ENCODE measurements at regions not wholly inside any gene's neighbourhood (a gene's known extent, or its start where the extent isn't known, plus 50 kb on each side); places are given as distances from the start of the nearest gene placed in this dataset.
A peak's percentile ranks its signal among the peaks of the same experiment; 100 is the strongest.

GRCh38 chr9:17900606-17901005 lies 321.7 kb downstream of the SH3GL2 start:
- Histone ChIP-seq H3K4me1 (ENCODE audit: insufficient read depth, low read length) (no peaks in the 10 kb centered on the region), H3K27ac (ENCODE audit: low read depth, low read length) (no peak overlapping the region), H3K36me3 (ENCODE audit: insufficient read depth, low read length) (no peaks in the 10 kb centered on the region), H3K9ac (ENCODE audit: low read length) (no peak overlapping the region), H3K27me3 (ENCODE audit: control insufficient read depth in 1 of 2, insufficient read depth in 2 of 2, low read length in 2 of 2) (peaks cover 0 to 3% of the 10 kb centered on the region in 2 donors), H3K4me3 (ENCODE audit: low read depth in 1 of 2, low read length in 2 of 2) (no peak overlapping the region), H3K9me3 (ENCODE audit: low read length) (no peaks in the 10 kb centered on the region)

- H3K9ac ChIP-seq (ENCODE audit: low read length) = no peak overlapping the region
- no peaks in the 10 kb centered on the region for H3K36me3 ChIP-seq (ENCODE audit: insufficient read depth, low read length)
- H3K9me3 ChIP-seq (ENCODE audit: low read length) = no peaks in the 10 kb centered on the region
- H3K4me1 ChIP-seq (ENCODE audit: insufficient read depth, low read length) = no peaks in the 10 kb centered on the region
- no peak overlapping the region for H3K27ac ChIP-seq (ENCODE audit: low read depth, low read length)
- peaks cover 0 to 17% of the 10 kb centered on the region in 2 donors for H3K27me3 ChIP-seq (ENCODE audit: control insufficient read depth in 1 of 2, insufficient read depth in 2 of 2, low read length in 2 of 2)
- peak overlapping the region in 1 of 2 donors; percentile 50 for H3K4me3 ChIP-seq (ENCODE audit: low read depth in 1 of 2, low read length in 2 of 2)
Observed at GRCh38 chr9:17905366-17905765, 326.5 kb downstream of the SH3GL2 start.

- no peaks in the 10 kb centered on the region for H3K4me1 ChIP-seq (ENCODE audit: insufficient read depth, low read length)
- H3K36me3 ChIP-seq (ENCODE audit: insufficient read depth, low read length) = no peaks in the 10 kb centered on the region
- H3K27ac ChIP-seq (ENCODE audit: low read depth, low read length) = no peak overlapping the region
- H3K4me3 ChIP-seq (ENCODE audit: low read depth in 1 of 2, low read length in 2 of 2) = peak overlapping the region; percentile 50 to 53
- peaks cover 0 to 17% of the 10 kb centered on the region in 2 donors for H3K27me3 ChIP-seq (ENCODE audit: control insufficient read depth in 1 of 2, insufficient read depth in 2 of 2, low read length in 2 of 2)
- no peaks in the 10 kb centered on the region for H3K9me3 ChIP-seq (ENCODE audit: low read length)
- no peak overlapping the region for H3K9ac ChIP-seq (ENCODE audit: low read length)
Observed at GRCh38 chr9:17905781-17906175, 326.9 kb downstream of the SH3GL2 start.

- Histone ChIP-seq H3K36me3 (ENCODE audit: insufficient read depth, low read length) (no peaks in the 10 kb centered on the region), H3K9me3 (ENCODE audit: low read length) (no peaks in the 10 kb centered on the region), H3K4me3 (ENCODE audit: low read depth in 1 of 2, low read length in 2 of 2) (peak overlapping the region; percentile 50 to 53), H3K4me1 (ENCODE audit: insufficient read depth, low read length) (no peaks in the 10 kb centered on the region), H3K27ac (ENCODE audit: low read depth, low read length) (peak overlapping the region; percentile 48), H3K9ac (ENCODE audit: low read length) (no peak overlapping the region), H3K27me3 (ENCODE audit: control insufficient read depth in 1 of 2, insufficient read depth in 2 of 2, low read length in 2 of 2) (peaks cover 0 to 17% of the 10 kb centered on the region in 2 donors)
Observed at GRCh38 chr9:17906176-17906840, 327.4 kb downstream of the SH3GL2 start.

GRCh38 chr9:17906841-17907778 lies 328.2 kb downstream of the SH3GL2 start:
- Histone ChIP-seq H3K27ac (ENCODE audit: low read depth, low read length) (peak overlapping the region; percentile 48), H3K36me3 (ENCODE audit: insufficient read depth, low read length) (no peaks in the 10 kb centered on the region), H3K9me3 (ENCODE audit: low read length) (no peaks in the 10 kb centered on the region), H3K27me3 (ENCODE audit: control insufficient read depth in 1 of 2, insufficient read depth in 2 of 2, low read length in 2 of 2) (peaks cover 0 to 17% of the 10 kb centered on the region in 2 donors), H3K4me3 (ENCODE audit: low read depth in 1 of 2, low read length in 2 of 2) (peak overlapping the region; percentile 41 to 50), H3K4me1 (ENCODE audit: insufficient read depth, low read length) (no peaks in the 10 kb centered on the region), H3K9ac (ENCODE audit: low read length) (no peak overlapping the region)

- Histone ChIP-seq H3K9me3 (ENCODE audit: low read length) (no peaks in the 10 kb centered on the region), H3K9ac (ENCODE audit: low read length) (no peak overlapping the region), H3K4me3 (ENCODE audit: low read depth in 1 of 2, low read length in 2 of 2) (peak overlapping the region; percentile 41 to 50), H3K4me1 (ENCODE audit: insufficient read depth, low read length) (no peaks in the 10 kb centered on the region), H3K27me3 (ENCODE audit: control insufficient read depth in 1 of 2, insufficient read depth in 2 of 2, low read length in 2 of 2) (peaks cover 0 to 17% of the 10 kb centered on the region in 2 donors), H3K27ac (ENCODE audit: low read depth, low read length) (no peak overlapping the region), H3K36me3 (ENCODE audit: insufficient read depth, low read length) (no peaks in the 10 kb centered on the region)
Observed at GRCh38 chr9:17907779-17908508, 329.1 kb downstream of the SH3GL2 start.

- Histone ChIP-seq H3K27ac (ENCODE audit: low read depth, low read length) (no peak overlapping the region), H3K36me3 (ENCODE audit: insufficient read depth, low read length) (no peaks in the 10 kb centered on the region), H3K9ac (ENCODE audit: low read length) (no peak overlapping the region), H3K27me3 (ENCODE audit: control insufficient read depth in 1 of 2, insufficient read depth in 2 of 2, low read length in 2 of 2) (no peaks in the 10 kb centered on the region), H3K9me3 (ENCODE audit: low read length) (no peaks in the 10 kb centered on the region), H3K4me1 (ENCODE audit: insufficient read depth, low read length) (no peaks in the 10 kb centered on the region), H3K4me3 (ENCODE audit: low read depth in 1 of 2, low read length in 2 of 2) (no peak overlapping the region)
Observed at GRCh38 chr9:17926246-17926645, 347.4 kb downstream of the SH3GL2 start.

GRCh38 chr9:17927616-17928015 lies 348.8 kb downstream of the SH3GL2 start:
- no peaks in the 10 kb centered on the region for H3K27me3 ChIP-seq (ENCODE audit: control insufficient read depth in 1 of 2, insufficient read depth in 2 of 2, low read length in 2 of 2)
- H3K9ac ChIP-seq (ENCODE audit: low read length) = no peak overlapping the region
- H3K4me3 ChIP-seq (ENCODE audit: low read depth in 1 of 2, low read length in 2 of 2) = no peak overlapping the region
- no peaks in the 10 kb centered on the region for H3K4me1 ChIP-seq (ENCODE audit: insufficient read depth, low read length)
- no peaks in the 10 kb centered on the region for H3K36me3 ChIP-seq (ENCODE audit: insufficient read depth, low read length)
- no peaks in the 10 kb centered on the region for H3K9me3 ChIP-seq (ENCODE audit: low read length)
- no peak overlapping the region for H3K27ac ChIP-seq (ENCODE audit: low read depth, low read length)

- Histone ChIP-seq H3K4me3 (ENCODE audit: low read depth in 1 of 2, low read length in 2 of 2) (no peak overlapping the region), H3K9ac (ENCODE audit: low read length) (no peak overlapping the region), H3K27ac (ENCODE audit: low read depth, low read length) (no peak overlapping the region), H3K27me3 (ENCODE audit: control insufficient read depth in 1 of 2, insufficient read depth in 2 of 2, low read length in 2 of 2) (no peaks in the 10 kb centered on the region), H3K36me3 (ENCODE audit: insufficient read depth, low read length) (no peaks in the 10 kb centered on the region), H3K4me1 (ENCODE audit: insufficient read depth, low read length) (no peaks in the 10 kb centered on the region), H3K9me3 (ENCODE audit: low read length) (no peaks in the 10 kb centered on the region)
Observed at GRCh38 chr9:17928228-17928627, 349.4 kb downstream of the SH3GL2 start.

- Histone ChIP-seq H3K9me3 (ENCODE audit: low read length) (no peaks in the 10 kb centered on the region), H3K27me3 (ENCODE audit: control insufficient read depth in 1 of 2, insufficient read depth in 2 of 2, low read length in 2 of 2) (no peaks in the 10 kb centered on the region), H3K4me3 (ENCODE audit: low read depth in 1 of 2, low read length in 2 of 2) (no peak overlapping the region), H3K27ac (ENCODE audit: low read depth, low read length) (no peak overlapping the region), H3K9ac (ENCODE audit: low read length) (no peak overlapping the region), H3K36me3 (ENCODE audit: insufficient read depth, low read length) (no peaks in the 10 kb centered on the region), H3K4me1 (ENCODE audit: insufficient read depth, low read length) (no peaks in the 10 kb centered on the region)
Observed at GRCh38 chr9:17928768-17929167, 349.9 kb downstream of the SH3GL2 start.

- Histone ChIP-seq H3K9ac (ENCODE audit: low read length) (no peak overlapping the region), H3K9me3 (ENCODE audit: low read length) (no peaks in the 10 kb centered on the region), H3K36me3 (ENCODE audit: insufficient read depth, low read length) (no peaks in the 10 kb centered on the region), H3K4me1 (ENCODE audit: insufficient read depth, low read length) (no peaks in the 10 kb centered on the region), H3K27me3 (ENCODE audit: control insufficient read depth in 1 of 2, insufficient read depth in 2 of 2, low read length in 2 of 2) (no peaks in the 10 kb centered on the region), H3K27ac (ENCODE audit: low read depth, low read length) (no peak overlapping the region), H3K4me3 (ENCODE audit: low read depth in 1 of 2, low read length in 2 of 2) (no peak overlapping the region)
Observed at GRCh38 chr9:17929506-17929905, 350.6 kb downstream of the SH3GL2 start.

Measured in muscle layer of colon (tissue), 2 donors.